SU-DHL-6 (cell line): ENCODE measurements at regions not wholly inside any gene's neighbourhood (a gene's known extent, or its start where the extent isn't known, plus 50 kb on each side); places are given as distances from the start of the nearest gene placed in this dataset.

Experiments
- EZH2phosphoT487 ChIP-seq: fragments of 200-600 bp; sonication (generic), shearing (Covaris generic); conservative IDR thresholded peaks from 2 replicates; pipeline ENCODE4 v1.6.1; 2018; ENCODE audit warnings: mild to moderate bottlenecking, antibody characterized with exemption, low read length, moderate library complexity, mixed read lengths
- TF ChIP-seq, protein P1 (sequence below): fragments of 200-600 bp; sonication (generic); IDR thresholded peaks from one replicate; pipeline ENCODE4 v1.5.1; 2017; ENCODE audit warnings: antibody characterized with exemption, mild to moderate bottlenecking, low read length, moderate library complexity; ENCODE audit not compliant: insufficient read depth, poor library complexity, severe bottlenecking

DNA sequence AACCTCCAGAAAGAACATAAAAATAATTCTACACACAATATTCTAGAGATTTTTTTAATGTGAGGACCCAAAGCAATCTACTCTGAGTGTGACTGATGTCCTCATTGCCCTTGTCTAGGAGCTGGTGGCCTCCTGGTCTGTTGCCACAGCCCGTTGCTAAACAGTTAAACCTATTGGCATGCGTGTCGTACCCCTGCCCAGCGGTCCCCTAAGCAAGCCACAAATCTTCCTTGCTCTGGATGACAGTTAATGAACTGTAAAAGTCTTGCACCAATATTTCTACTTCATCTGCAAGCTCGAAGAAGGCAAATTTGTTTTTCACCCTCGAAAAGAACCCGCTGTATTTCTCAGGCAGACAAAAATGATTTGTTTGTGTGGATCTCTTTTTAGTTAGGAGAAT is 489.1 kb upstream of the MEX3C start:
- TF ChIP-seq, protein P1, sequence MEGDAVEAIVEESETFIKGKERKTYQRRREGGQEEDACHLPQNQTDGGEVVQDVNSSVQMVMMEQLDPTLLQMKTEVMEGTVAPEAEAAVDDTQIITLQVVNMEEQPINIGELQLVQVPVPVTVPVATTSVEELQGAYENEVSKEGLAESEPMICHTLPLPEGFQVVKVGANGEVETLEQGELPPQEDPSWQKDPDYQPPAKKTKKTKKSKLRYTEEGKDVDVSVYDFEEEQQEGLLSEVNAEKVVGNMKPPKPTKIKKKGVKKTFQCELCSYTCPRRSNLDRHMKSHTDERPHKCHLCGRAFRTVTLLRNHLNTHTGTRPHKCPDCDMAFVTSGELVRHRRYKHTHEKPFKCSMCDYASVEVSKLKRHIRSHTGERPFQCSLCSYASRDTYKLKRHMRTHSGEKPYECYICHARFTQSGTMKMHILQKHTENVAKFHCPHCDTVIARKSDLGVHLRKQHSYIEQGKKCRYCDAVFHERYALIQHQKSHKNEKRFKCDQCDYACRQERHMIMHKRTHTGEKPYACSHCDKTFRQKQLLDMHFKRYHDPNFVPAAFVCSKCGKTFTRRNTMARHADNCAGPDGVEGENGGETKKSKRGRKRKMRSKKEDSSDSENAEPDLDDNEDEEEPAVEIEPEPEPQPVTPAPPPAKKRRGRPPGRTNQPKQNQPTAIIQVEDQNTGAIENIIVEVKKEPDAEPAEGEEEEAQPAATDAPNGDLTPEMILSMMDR = no peak
- no peak for TF ChIP-seq EZH2phosphoT487
